Stomach (tissue), 4 donors: ENCODE measurements at regions not wholly inside any gene's neighbourhood (a gene's known extent, or its start where the extent isn't known, plus 50 kb on each side); places are given as distances from the start of the nearest gene placed in this dataset.

ENCODE experiments used
- CTCF ChIP-seq, 7 experiments: fragments of 450-650 bp in 4 of 7; fragments of 200-600 bp in 3 of 7; sonication (generic) in 3 of 7; IDR thresholded peaks; one replicate each; pipeline ENCODE4 v1.5.1; 2016 to 2019; ENCODE audit warnings: antibody characterized with exemption in 7 of 7, control low read depth in 2 of 7, mild to moderate bottlenecking in 1 of 7
- POLR2A ChIP-seq, 4 donors: fragments of 450-650 bp; IDR thresholded peaks; one replicate each; pipeline ENCODE4 v1.6.1; 2016; ENCODE audit warnings: antibody characterized with exemption in 4 of 4, control low read depth in 2 of 4, mild to moderate bottlenecking in 1 of 4, moderate library complexity in 1 of 4

GRCh38 chr6:146990284-146990683 lies 213.9 kb upstream of the STXBP5 start:
- TF ChIP-seq CTCF (IDR thresholded peaks at IDR 0.05) (no peak), POLR2A (IDR thresholded peaks at IDR 0.05) (no peak)
